GM10266 (cell line): ENCODE measurements at regions not wholly inside any gene's neighbourhood (a gene's known extent, or its start where the extent isn't known, plus 50 kb on each side); places are given as distances from the start of the nearest gene placed in this dataset.

ENCODE experiments used
- DNase-seq: peaks from one replicate; pipeline ENCODE4 v3.0.0; 2012; ENCODE audit errors: extremely low spot score
- CTCF ChIP-seq: IDR thresholded peaks from 2 replicates; pipeline ENCODE4 v1.5.1; 2012; ENCODE audit warnings: mild to moderate bottlenecking, low read depth; ENCODE audit not compliant: control insufficient read depth, insufficient read depth; ENCODE audit errors: missing control alignments

- no peak for DNase-seq
- TF ChIP-seq CTCF, result no peak
Measured at GRCh38 chr6:8492536-8493133, 57.3 kb upstream of the SLC35B3 start.
